Activated CD4-positive, alpha-beta T cell treated with anti-CD3 and anti-CD28 coated beads for 36 hours (primary cell): ENCODE measurements at regions not wholly inside any gene's neighbourhood (a gene's known extent, or its start where the extent isn't known, plus 50 kb on each side); places are given as distances from the start of the nearest gene placed in this dataset.

ENCODE experiments used
- ATAC-seq: fragments of 200-7000 bp; cut with Tn5 transposase; one replicate; pipeline ENCODE4 v1.10.0; 2021; ENCODE audit warnings: mild to moderate bottlenecking, moderate library complexity
- CTCF ChIA-PET: fragments of 350-600 bp; sonication (Branson Sonifier 250); formaldehyde crosslinking; loops from one replicate; lab custom pipeline; 2021; ENCODE audit warnings: antibody characterized with exemption; lab: Charles Lee
- POLR2A ChIA-PET: fragments of 350-600 bp; sonication (Branson Sonifier 250); formaldehyde crosslinking; loops from one replicate; lab custom pipeline; 2021; ENCODE audit warnings: antibody characterized with exemption, inconsistent platforms; lab: Charles Lee
- DNase-seq: peaks from one replicate; pipeline ENCODE4 v3.0.0-alpha.2; 2020
- H3K27ac Mint-ChIP-seq: one replicate; pipeline ENCODE4 v1.8.0; 2021; ENCODE audit warnings: mixed read lengths
- H3K27me3 Mint-ChIP-seq: one replicate; pipeline ENCODE4 v1.8.0; 2021; ENCODE audit warnings: mixed read lengths
- H3K36me3 Mint-ChIP-seq: one replicate; pipeline ENCODE4 v1.8.0; 2021; ENCODE audit warnings: low read depth, mixed read lengths
- H3K4me1 Mint-ChIP-seq: one replicate; pipeline ENCODE4 v1.8.0; 2021; ENCODE audit warnings: mixed read lengths
- H3K4me3 Mint-ChIP-seq: one replicate; pipeline ENCODE4 v1.8.0; 2021; ENCODE audit warnings: mild to moderate bottlenecking, moderate library complexity, mixed read lengths
- H3K9me3 Mint-ChIP-seq: one replicate; pipeline ENCODE4 v1.8.0; 2021; ENCODE audit warnings: low read depth, mixed read lengths
- intact Hi-C, 2 experiments: fragments of 100-400 bp; cut with DNase I in 1 of 2; cut with micrococcal nuclease in 1 of 2; formaldehyde crosslinking; loops; one replicate each; pipeline versions ENCODE4 v1.14.2 to v1.15.1; 2022 to 2024; cut with DNase I, micrococcal nuclease

DNA sequence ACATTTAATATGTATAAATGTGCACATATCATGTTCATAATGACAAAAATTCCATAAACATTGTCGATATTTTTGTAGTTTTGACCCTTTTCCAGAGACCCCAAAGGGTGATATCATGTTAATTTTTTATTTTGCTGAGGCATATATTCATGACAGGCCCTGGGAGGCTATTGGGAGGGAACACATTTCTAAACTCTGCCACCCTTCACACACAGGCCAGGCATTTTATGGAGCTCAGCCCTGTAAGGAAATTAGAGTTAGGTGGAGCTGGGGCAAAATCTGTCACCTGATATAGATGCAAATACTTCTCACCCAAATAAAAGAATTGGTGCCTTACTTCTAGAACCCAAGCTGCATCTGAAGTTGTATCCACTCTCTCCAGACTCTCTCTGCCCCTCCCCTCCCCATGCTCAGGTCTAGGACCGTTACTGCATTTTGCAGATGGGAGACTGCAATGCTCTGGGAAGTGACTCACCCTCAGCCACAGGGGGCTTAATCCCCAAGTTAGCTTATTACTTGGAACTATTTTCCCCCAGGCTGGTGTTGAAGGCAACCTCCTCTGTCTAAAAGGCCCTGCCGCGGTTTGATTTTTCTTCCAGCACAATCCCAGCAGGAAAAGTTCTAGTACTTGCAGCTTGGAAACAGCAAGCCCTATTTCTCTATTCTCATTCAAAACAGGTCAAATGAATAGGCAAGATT lies 238.9 kb downstream of the EMP1 start:
- intact Hi-C loops = no loop called here
- ATAC-seq = no peak
- ChIA-PET CTCF (interaction anchor here (1.0 kb wide), 1 partner anchor 38 kb away, joined by 3 read pairs; no protein-coding TSS in a partner anchor), POLR2A (no interaction called here)
- peaks cover 2% of the 10 kb centered on the region for H3K27me3 Mint-ChIP-seq
- no peaks in the 10 kb centered on the region for H3K9me3 Mint-ChIP-seq
- H3K36me3 Mint-ChIP-seq = no peaks in the 10 kb centered on the region
- DNase-seq = no peak
- H3K27ac Mint-ChIP-seq = no peak overlapping the region
- H3K4me1 Mint-ChIP-seq = no peaks in the 10 kb centered on the region
- no peak overlapping the region for H3K4me3 Mint-ChIP-seq

- H3K27ac Mint-ChIP-seq = no peak overlapping the region
- intact Hi-C loops = no loop called here
These were observed 237.2 kb downstream of the EMP1 start for GRCh38 chr12:13433768-13434167.

GRCh38 chr12:13431041-13431440 lies 234.5 kb downstream of the EMP1 start:
- Mint-ChIP-seq H3K4me3 (no peak overlapping the region), H3K36me3 (no peaks in the 10 kb centered on the region), H3K9me3 (no peaks in the 10 kb centered on the region), H3K27me3 (peaks cover 2% of the 10 kb centered on the region), H3K27ac (no peak overlapping the region), H3K4me1 (no peaks in the 10 kb centered on the region)
- DNase-seq (no peak), ATAC-seq (no peak)
- intact Hi-C loops = no loop called here
- POLR2A ChIA-PET = interaction anchor here (0.6 kb wide), 1 partner anchor 759 kb away, joined by 7 read pairs; no protein-coding TSS in a partner anchor
- CTCF ChIA-PET = no interaction called here

More at GRCh38 chr12:13433768-13434167, 237.2 kb downstream of the EMP1 start:
- Mint-ChIP-seq H3K4me3 (no peak overlapping the region), H3K27me3 (peaks cover 2% of the 10 kb centered on the region), H3K9me3 (no peaks in the 10 kb centered on the region), H3K36me3 (no peaks in the 10 kb centered on the region), H3K4me1 (no peaks in the 10 kb centered on the region)
- ChIA-PET CTCF (no interaction called here), POLR2A (no interaction called here)
- DNase-seq = no peak
- ATAC-seq = no peak

DNA sequence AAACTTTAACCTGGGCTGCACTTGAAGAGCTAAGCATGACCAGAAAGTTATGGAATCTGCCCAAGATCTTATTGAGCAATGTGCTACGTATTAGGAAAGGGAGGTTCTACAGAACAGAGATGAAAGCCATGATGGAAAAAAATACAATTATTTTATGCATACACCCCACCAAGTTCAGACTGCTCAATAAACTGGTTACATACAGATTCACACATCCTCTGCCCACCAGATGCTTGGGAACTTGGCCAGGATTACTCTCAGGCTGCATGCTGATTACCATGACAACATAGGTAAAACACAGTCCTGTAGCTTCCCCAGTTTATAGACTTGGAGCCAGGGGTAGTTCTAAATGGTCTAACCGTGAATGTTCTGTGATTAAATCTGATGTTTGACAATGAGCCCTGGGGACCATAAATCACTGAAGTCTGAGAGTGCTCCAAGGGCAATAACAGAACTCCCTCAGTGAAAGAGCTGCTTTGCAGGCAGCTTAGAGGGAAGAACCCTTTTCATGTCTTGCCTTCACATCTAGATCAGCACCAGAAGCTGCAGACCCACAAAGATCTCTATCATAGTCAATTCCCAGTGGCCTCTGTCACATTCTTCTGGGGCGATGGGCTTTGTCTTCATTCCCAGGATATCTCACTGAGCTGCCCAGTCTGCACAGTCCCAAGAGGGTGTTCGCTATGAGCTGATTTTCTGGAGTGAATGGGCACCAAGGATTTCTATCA lies 232.2 kb downstream of the EMP1 start:
- intact Hi-C loops = no loop called here
- Mint-ChIP-seq H3K27ac (no peak overlapping the region), H3K36me3 (no peaks in the 10 kb centered on the region), H3K9me3 (no peaks in the 10 kb centered on the region), H3K4me3 (no peak overlapping the region), H3K4me1 (no peaks in the 10 kb centered on the region), H3K27me3 (peaks cover 2% of the 10 kb centered on the region)
- ChIA-PET CTCF (interaction anchor here (0.6 kb wide), 1 partner anchor 161 kb away, joined by 3 read pairs; no protein-coding TSS in a partner anchor), POLR2A (no interaction called here)
- DNase-seq (no peak), ATAC-seq (no peak)

GRCh38 chr12:13425766-13426165 lies 229.2 kb downstream of the EMP1 start:
- no peak overlapping the region for H3K27ac Mint-ChIP-seq
- H3K9me3 Mint-ChIP-seq = no peaks in the 10 kb centered on the region
- no peaks in the 10 kb centered on the region for H3K36me3 Mint-ChIP-seq
- ATAC-seq (no peak), DNase-seq (no peak)
- intact Hi-C loops = no loop called here
- no peak overlapping the region for H3K4me3 Mint-ChIP-seq
- H3K4me1 Mint-ChIP-seq = no peaks in the 10 kb centered on the region
- H3K27me3 Mint-ChIP-seq = peaks cover 6% of the 10 kb centered on the region
- POLR2A ChIA-PET = no interaction called here
- CTCF ChIA-PET = no interaction called here

- Mint-ChIP-seq H3K27me3 (peaks cover 10% of the 10 kb centered on the region), H3K9me3 (no peaks in the 10 kb centered on the region), H3K4me1 (no peaks in the 10 kb centered on the region), H3K27ac (no peak overlapping the region), H3K36me3 (no peaks in the 10 kb centered on the region), H3K4me3 (no peak overlapping the region)
- ATAC-seq (no peak), DNase-seq (no peak)
- ChIA-PET POLR2A (no interaction called here), CTCF (no interaction called here)
- intact Hi-C loops = no loop called here
These were observed 225.8 kb downstream of the EMP1 start for GRCh38 chr12:13422291-13422690.

DNA sequence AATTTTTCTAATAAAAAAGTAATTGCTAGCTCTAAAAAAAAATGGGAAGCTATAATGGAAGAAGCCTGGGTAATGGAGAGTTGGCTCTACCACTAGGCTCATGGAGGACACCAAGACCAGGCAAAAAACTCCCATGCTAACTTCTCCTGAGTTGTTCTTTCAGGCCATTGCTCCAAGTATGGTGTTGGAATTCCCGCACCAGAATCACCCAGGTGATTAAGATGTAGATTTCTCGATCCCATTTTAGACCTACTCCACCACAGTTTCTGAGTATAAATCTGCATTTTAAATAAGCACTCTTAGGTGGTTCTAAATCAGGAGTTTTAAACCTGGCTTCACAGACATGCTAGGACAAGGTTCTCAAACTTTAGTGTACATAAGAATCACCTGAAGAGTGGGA lies 221.0 kb downstream of the EMP1 start:
- Mint-ChIP-seq H3K36me3 (no peaks in the 10 kb centered on the region), H3K27ac (no peak overlapping the region), H3K9me3 (no peaks in the 10 kb centered on the region), H3K4me1 (no peaks in the 10 kb centered on the region), H3K27me3 (peaks cover 6% of the 10 kb centered on the region), H3K4me3 (no peak overlapping the region)
- ATAC-seq (no peak), DNase-seq (no peak)
- ChIA-PET CTCF (interaction anchor here (1.1 kb wide), 1 partner anchor 232 kb away, joined by 3 read pairs; no protein-coding TSS in a partner anchor), POLR2A (no interaction called here)
- intact Hi-C loops = no loop called here

- Mint-ChIP-seq H3K9me3 (peaks cover 12% of the 10 kb centered on the region), H3K4me1 (no peaks in the 10 kb centered on the region), H3K27me3 (peaks cover 4% of the 10 kb centered on the region), H3K27ac (no peak overlapping the region), H3K36me3 (no peaks in the 10 kb centered on the region), H3K4me3 (no peak overlapping the region)
- intact Hi-C loops = no loop called here
- ATAC-seq (no peak), DNase-seq (no peak)
- ChIA-PET POLR2A (no interaction called here), CTCF (no interaction called here)
These were observed 214.8 kb downstream of the EMP1 start for GRCh38 chr12:13411287-13411686.

DNA sequence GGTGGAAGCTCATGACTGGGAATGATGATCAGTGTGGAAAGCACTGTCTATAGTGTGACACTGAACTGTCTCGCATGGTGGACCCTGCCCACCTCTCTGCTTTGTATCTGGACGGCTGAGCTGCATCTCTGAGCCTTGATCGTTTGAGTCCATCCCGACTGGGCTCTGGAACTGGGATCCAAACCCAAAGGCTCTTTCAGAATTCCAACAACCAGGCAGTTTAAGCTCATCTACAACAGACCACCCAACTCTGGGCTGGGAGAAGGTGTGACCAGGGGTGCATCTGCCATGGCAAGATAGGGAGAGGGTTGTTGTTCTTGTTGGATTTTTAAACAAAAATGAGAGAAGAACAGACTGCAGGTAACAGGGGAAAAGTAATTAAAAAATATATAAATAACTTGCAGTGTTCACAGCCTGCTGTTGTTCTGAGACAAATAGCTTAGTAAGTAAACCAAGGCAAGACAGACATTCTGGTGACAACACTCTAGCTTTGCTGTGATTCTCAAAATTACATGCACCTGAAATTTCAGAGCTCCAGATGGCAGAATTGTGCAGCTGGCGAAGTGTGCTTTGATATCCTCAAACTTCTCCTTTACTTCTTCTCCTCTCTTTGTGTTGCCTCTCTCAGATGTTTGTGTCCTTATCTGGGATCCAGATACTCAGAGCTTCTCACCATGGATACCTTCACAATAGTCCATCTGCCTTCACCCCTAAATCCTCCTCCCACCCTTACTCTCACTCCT lies 209.6 kb downstream of the EMP1 start:
- ChIA-PET CTCF (interaction anchor here (0.6 kb wide), 1 partner anchor 345 kb away, joined by 3 read pairs; no protein-coding TSS in a partner anchor), POLR2A (no interaction called here)
- intact Hi-C loops = no loop called here
- Mint-ChIP-seq H3K9me3 (peaks cover 7% of the 10 kb centered on the region), H3K27me3 (peaks cover 2% of the 10 kb centered on the region), H3K4me1 (no peaks in the 10 kb centered on the region), H3K36me3 (no peaks in the 10 kb centered on the region), H3K4me3 (no peak overlapping the region), H3K27ac (no peak overlapping the region)
- ATAC-seq (no peak), DNase-seq (no peak)

- H3K27me3 Mint-ChIP-seq = peaks cover 2% of the 10 kb centered on the region
- intact Hi-C loops = no loop called here
- H3K36me3 Mint-ChIP-seq = no peaks in the 10 kb centered on the region
- H3K4me1 Mint-ChIP-seq = no peaks in the 10 kb centered on the region
- POLR2A ChIA-PET = no interaction called here
- no peaks in the 10 kb centered on the region for H3K9me3 Mint-ChIP-seq
- H3K4me3 Mint-ChIP-seq = no peak overlapping the region
- CTCF ChIA-PET = no interaction called here
- no peak for DNase-seq
- H3K27ac Mint-ChIP-seq = no peak overlapping the region
- no peak for ATAC-seq
These were observed 208.3 kb downstream of the EMP1 start for GRCh38 chr12:13404631-13405473.

DNA sequence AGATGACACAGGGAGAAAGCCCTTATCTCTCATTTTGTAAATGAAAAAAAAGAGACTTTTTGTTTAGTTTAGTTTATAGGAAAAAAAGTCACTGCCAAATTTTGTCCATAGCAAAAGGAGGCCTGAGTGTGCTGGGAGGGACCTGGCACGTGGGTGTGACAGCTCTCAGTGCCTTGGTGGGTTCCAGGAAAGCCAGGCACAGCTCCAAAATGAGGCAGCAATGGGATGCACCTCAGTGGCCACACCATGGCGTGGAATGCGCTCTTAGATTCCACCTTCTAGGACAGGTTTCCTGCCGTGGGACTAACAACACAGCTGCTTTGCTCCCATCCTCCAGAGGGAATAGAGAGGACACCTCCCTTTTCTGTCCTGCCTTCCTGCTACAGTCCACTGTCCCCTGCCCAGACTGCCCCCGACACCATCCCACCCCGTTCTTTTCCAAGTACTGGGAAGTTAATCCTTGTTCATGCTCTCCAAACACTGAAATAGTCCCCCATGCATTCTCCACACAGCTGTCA lies 207.6 kb downstream of the EMP1 start:
- no peak overlapping the region for H3K27ac Mint-ChIP-seq
- intact Hi-C loops = no loop called here
- no peaks in the 10 kb centered on the region for H3K4me1 Mint-ChIP-seq
- ChIA-PET CTCF (no interaction called here), POLR2A (no interaction called here)
- ATAC-seq = no peak
- H3K9me3 Mint-ChIP-seq = no peaks in the 10 kb centered on the region
- H3K4me3 Mint-ChIP-seq = no peak overlapping the region
- no peak for DNase-seq
- no peaks in the 10 kb centered on the region for H3K36me3 Mint-ChIP-seq
- H3K27me3 Mint-ChIP-seq = peaks cover 2% of the 10 kb centered on the region
